NCI-H2029 (cell line): ENCODE measurements at regions not wholly inside any gene's neighbourhood (a gene's known extent, or its start where the extent isn't known, plus 50 kb on each side); places are given as distances from the start of the nearest gene placed in this dataset.
"Not testable (repeated sequence)": the region's sequence is repeated elsewhere in the genome, so short reads cannot be mapped to it uniquely, and the experiment has no call there.

Experiments used
- DNase-seq: peaks from one replicate; lab custom pipeline; 2025; lab: John Stamatoyannopoulos, UW

DNA sequence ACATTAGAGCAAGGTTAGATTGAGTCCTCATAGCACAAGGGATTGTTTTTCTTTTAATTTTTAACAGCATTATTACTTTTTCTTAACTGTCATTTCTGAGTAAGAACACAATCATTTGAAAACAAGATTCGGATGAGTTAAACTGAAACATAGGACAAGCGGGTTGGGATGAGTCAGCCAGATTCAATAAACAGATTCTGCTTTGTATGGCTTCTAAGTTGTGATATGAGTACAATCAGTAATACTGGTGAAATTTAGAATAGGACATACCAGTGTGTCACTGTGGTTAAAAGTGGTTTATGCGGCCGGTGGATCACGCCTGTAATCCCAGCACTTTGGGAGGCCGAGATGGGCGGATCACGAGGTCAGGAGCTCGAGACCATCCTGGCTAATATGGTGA is 364.3 kb upstream of the CDH10 start:
- no peak for DNase-seq

DNA sequence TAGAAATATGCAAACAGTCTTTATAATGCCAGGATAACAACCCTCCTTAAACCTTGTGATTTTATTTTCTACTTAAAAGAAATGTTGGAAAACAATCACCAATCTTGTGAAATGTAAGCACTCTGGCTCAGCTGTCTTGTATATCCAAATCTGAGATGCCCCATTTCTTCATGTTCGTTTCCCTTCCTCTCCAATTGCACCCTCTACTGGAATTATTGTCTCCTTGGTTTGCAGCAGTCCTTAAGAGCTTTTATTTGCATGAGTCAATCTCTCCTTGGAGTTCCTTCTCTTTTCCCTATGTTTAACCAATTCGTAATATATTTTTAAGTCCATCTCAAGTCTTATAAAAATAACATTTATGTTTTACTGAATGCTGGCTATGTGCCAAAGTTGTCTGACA is 362.0 kb upstream of the CDH10 start:
- DNase-seq, result no peak

DNA sequence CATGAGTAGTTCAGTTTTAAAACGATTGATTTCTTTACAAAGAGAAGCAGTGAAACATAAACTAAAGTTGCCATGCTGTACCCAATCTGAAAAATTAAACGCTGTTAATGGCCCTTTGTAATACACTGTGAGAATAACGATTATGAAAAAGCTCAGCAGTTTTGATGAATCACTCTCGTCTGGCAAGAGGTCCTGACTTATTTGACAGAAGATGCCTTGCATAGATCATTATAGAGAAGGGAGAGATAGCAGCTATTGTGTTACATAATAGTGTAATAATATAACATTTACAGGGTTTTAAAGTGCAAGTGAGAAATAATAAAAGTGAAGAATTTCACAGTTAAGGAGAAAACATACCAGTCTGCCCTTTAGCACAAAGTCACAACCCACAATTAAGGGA is 361.5 kb upstream of the CDH10 start:
- no peak for DNase-seq

DNA sequence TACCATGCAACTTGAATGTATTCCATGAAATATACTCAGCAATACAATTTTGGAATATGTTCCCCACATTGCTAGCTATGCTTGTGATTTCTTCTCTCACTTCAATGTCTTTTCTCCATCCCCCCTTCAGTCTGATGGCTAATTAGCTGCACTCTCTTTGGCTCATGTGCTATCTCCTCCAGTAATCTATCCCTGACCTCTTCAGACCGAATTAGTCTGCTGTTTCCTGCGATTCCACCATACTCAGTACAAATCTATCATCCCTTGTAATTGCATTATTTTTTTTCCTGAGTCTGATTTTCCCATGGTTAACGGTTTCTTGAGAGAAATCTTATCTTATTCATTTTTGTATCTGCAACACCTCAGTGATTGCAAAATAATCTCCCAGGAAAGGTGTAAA is 360.7 kb upstream of the CDH10 start:
- DNase-seq, result no peak

DNA sequence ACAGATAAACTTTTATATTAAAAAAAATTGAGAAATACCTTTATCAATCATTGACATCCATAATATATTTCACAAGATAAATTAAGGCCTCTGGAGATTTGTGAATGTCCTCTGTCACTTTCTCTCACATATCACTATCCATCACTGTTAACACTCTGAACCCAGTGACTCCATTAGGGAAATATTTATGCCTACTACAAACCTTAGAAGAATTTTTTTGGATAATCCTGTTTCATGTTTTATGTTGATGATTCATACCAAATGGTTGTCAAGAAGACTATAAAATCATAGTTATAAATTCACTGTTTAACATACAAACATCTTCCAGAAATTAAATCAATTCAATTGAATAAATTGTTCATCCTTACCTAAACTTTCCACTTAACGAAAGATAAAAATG is 357.6 kb upstream of the CDH10 start:
- no peak for DNase-seq

DNA sequence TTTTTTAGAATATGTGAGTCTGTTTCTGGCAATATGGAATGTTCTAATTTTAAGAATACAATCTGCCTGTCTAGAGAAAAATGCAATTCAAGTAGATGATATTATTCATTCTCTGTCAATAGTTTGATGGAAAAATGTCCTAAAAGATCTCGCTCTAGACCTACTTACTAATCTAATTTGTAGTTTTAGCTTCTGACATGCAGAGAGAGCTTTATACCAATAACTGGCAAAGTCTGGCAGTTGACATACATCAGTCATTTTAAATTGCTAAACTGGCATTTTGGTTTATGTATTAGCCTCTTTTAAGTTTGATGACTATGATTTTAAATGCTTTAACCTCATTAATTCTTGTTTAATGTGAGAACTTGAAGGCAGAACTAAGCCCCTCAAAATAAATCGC is 355.0 kb upstream of the CDH10 start:
- no peak for DNase-seq

DNA sequence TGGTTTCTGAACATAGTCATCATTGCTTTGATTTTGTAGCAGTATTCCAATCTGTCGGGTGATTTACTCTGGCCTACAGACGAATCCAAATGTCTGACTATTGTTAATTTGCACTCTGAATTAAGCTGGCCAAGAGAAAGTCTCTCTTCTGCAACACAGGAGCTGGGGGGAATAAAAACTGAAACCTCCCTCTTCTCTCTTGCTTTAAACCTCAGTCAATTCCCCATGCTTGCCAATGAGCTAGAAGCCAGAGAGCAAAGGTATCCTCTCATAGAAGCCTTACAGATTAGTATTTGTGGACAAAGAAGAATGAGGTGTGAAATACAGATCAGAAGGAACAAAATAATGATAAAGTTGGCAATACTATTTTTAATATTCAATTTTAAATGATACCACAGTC is 353.9 kb upstream of the CDH10 start:
- no peak for DNase-seq

DNA sequence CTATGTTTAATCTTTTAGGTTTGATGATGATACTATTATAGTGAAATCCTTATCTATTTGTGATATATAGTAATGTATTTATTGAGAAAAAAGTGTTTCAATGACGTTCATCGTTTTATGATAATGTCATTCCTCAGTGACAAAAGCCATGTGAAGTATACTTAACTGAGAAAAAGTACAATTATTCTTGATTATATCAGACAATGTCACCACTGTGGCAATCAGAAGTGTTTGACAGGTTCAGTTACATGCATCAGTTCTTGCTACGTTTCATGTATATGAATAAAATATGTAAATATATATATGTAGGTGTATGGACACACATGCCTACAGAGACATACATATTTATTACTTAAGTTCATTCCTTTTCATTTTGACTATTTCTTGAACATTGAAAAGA is 341.5 kb upstream of the CDH10 start:
- DNase-seq, result no peak

DNA sequence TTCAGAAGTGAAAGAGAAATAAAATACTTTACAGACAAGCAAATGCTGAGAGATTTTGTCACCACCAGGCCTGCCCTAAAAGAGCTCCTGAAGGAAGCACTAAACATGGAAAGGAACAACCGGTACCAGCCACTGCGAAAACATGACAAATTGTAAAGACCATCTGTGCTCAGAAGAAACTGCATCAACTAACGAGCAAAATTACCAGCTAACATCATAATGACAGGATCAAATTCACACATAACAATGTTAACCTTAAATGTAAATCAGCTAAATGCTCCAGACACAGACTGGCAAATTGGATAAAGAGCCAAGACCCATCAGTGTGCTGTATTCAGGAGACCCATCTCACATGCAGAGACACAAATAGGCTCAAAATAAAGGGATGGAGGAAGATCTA is 333.8 kb upstream of the CDH10 start:
- DNase-seq, result not testable (repeated sequence)

DNA sequence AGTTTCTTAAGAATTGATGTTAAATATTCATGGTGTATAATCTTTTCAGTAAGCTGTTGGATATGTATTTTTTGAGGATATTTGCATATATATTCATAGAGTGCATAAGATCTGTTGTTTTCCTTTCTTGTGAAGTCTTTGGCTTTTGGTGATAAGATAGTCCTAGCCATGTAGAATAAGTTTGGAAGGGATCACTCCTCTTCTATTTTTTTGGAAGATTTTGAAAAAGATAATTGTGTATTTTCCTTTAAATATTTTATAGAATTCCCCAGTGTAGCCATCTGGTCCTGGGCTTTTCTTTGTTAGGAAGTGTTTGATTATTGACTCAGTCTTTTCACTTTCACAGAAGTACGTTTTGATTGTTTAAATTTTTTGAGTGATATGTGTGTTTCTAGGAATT is 318.8 kb upstream of the CDH10 start:
- no peak for DNase-seq

DNA sequence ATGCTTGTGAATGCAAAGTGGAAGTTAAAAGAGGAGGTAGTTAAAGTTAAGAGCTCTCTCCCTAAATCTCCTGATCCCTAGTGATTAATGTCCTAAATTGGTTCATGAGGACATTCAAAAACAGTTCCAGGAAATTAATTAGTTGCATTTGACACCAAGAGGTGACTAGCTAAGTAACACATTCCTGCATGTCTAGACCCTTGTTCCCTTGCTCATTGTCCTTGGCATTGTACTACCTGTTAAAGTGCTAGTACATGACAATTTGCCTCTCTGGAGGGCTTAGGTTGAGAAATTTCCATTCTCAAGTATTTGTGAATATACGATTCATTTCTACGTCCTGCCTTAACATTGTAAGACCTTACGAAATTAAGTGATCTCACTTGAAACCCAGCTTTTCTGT is 278.6 kb upstream of the CDH10 start:
- no peak for DNase-seq

DNA sequence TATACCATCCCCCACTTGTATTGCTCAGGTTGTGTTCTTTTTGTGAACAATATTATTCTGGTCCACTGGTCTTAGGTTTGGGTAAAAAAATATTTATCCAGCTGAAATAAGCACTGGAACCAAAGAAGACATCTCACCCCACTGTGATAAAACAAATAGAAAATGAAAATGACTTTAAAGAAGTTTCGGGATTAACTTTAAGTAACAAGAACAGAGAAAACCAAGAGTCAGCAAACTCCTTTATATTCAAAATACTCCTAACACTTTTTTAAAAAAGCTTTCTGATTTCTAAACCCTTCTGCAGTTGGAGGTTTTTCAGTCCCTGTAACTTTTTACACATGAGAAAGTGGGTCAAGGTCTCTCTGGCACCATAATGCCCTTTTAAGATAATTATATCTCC is 273.9 kb upstream of the CDH10 start:
- no peak for DNase-seq

DNA sequence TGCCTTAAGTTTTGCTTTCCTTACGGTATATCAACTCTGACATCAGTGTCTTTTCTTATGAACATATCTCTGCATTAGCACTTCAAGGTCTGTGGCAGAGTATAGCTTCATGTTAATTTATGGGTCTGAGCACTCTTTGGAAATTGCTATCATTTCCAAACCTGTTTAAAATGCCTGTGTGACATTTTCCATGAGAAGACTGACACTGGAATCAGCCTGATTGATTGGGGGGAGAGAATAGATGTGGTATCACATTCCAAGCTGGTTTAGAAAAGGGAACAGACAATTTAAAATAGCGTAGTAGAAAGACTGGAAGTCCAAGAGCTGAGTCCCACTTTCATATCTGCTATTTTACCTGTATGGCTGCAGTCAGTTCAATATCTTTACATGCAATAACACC is 272.1 kb upstream of the CDH10 start:
- DNase-seq, result no peak

DNA sequence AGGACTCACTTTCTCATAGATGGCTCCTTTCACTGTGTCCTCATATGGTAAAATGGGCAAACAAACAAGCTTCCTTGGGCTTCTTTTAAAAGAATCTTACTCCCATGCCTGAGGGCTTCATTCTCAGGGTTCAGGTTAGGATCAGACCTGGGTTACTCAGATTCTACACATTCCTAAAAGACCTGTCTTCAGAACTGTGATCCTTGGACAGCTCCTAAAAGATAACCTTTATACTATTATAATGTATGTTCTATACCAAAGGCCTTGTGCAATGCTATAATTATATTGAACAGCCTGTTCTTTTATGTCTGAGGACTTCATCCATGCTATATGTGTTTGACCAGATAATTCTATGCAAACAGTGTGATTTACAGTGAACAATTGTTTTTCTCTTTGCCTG is 264.4 kb upstream of the CDH10 start:
- no peak for DNase-seq

DNA sequence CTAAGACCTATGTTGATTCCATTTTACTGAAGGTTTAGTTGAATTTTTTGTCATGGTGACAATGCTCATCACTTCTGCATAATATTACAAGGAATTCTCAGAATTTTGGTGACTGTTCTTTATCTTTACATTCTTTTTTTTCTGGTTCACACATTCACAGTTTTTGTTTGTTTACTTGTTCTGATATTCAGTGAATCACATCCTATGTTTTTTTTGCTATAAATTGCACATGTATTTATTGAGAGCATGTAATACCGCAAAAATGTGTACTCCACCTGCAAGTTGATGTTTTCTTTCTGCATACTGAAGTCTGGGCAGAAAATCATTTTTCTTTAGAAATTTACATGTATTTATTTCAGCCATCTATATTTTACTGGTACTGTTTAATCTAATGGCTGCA is 261.9 kb upstream of the CDH10 start:
- DNase-seq, result no peak

DNA sequence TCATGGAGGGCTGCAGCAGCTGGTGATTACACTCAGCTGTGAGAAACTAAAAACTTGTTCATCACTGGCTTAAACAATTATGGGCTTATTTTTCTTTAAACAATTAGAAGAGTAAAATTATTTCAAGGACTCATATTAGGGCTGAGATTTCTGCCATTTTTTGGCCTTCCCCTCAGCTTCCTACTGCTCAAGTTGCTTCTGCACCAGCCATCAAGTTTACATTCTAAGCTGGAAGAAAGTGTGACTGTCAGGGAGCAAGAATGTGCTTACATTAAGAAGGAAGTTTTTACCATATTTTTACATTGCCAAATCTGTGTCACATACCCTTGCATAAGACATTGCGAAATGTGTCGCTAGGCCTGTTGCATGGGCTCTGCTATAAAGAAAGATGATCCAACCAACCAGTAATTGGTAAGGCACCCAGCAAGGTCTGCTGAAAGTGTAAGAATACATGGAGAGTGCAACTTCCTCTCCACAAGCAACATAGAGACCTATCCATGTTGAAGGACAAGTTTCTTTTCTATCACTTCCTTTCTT is 260.3 kb upstream of the CDH10 start:
- no peak for DNase-seq

DNA sequence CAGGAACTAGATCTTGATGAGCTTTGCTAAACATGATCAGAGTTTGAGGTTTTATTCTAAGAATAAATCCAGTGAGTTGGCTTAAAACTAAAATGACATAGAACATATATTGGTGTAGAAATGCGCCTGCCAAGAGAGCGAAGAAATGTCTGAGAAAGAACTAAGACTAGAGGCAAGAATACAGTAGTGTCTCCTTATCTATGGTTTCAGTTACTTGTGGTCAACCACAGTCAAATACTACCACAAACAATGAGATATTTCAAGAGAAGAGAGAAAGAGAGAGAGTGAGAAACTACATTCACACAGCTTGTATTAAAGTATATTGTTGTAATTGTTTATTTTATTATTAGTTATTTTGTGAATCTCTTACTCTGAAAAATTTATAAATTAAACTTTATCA is 254.4 kb upstream of the CDH10 start:
- DNase-seq, result no peak

DNA sequence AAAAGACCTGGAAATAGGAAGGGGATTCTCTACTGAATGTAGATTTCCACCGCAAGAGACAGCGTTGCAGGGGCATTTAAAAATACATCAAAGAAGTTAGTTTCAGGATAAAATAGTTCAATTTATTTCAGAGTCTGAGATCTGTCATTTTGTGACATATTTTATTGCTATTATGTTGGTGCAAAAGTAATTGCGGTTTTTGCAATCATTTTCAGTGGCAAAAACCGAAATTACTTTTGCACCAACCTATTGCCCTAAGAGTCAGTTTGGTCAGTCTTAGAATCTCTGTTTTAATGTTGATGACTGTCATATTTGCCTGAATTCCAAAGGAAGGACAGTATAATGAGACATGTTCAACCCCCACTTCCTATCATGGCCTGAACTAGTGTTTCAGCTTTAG is 219.5 kb upstream of the CDH10 start:
- no peak for DNase-seq

DNA sequence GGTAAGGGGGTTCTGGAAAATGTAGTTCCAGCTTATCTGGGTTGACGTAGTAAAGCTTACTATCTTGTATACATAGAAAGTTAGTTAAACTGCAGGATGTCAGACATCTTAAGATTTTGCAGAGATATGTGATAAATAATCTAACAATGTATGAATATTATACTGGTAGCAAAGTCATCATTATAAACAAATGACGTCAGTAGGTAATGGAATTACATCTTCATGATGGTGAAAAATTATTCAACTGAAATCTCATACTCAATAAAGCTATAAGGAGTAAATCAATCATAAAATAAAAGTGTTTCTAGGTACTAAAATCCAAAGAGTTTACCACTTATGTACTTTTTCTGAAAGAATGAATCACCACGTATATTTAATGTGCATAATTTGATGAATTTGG is 217.3 kb upstream of the CDH10 start:
- no peak for DNase-seq

DNA sequence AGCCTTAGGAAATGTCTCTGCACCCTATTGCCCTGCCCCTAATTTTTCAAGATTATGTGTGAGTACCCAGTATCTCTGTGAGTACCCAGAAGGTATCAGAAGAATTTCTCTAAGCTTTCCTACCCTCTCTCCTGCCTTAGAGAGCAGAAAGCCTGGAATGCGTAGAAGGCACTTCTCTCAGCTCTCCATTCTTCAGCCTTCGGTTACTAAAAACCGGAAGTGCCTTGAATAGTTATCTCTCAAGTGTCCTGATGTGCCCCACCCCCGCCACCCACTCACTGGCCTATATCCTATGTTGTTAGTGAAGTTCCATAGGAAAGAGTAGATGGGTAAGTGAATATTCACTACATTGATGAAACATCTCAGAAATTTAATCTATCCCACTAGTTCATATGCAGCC is 210.7 kb upstream of the CDH10 start:
- DNase-seq, result no peak

DNA sequence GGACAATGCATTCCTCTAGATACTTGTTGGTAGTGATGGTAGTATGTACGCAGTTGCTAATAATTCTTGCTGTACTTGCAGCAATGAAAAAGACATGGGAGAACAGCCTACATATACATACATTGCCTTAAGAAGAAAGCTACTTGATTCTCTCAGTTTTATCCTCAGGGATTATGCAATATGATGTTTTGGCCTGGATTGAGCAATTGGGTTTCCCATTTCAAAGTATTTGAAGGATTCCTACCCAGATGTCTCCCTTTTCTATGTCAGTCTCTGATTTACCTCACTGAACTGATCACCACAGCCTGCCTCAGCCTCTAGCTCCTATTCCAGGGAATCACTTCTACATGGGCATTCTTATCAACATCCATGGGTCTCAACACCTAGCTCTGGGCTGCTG is 210.1 kb upstream of the CDH10 start:
- DNase-seq, result no peak

DNA sequence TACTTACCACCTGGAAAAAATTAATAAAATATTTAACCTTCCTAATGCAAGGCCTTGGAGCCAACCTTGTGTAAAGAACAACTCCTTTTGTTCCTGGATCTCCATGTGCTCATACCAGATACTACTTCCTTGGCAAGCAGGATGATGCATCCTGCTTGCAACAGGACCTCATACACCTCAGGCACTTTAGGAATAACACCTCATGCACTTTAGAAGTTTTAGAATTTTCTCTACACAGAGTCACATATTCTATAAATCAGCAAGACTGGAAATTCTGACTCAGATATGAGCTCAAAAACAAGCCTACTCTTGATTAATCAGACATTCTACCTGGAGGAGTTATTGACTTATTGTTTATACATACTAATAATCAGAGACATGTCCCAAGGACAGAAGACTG is 209.6 kb upstream of the CDH10 start:
- DNase-seq, result no peak

DNA sequence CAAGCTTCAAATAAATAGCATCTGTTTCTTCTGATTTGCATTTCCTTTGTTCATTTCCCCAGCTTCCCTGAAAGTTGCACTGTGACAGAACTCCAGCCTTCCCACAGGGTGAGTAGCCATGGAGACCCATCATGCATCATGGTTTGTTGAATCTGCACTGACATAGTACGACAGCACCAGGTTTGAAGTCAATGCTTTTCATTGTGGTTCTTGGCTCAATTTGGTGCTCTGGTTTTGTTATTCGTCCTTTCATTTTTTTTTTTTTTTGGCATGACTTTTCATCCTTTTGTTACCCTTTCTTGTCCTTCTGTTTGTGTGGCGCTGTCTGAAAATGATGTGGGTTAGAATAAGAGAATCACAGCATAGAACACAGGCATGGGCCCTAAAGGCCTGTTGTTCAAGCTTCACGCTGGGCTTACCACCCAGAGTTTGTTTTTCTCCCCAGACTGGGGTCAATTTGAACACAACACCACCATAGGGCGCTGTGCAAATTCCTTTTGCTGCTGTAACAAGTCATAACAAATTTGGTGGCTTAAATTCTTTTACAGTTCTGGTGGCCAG is 206.2 kb upstream of the CDH10 start:
- DNase-seq, result no peak

DNA sequence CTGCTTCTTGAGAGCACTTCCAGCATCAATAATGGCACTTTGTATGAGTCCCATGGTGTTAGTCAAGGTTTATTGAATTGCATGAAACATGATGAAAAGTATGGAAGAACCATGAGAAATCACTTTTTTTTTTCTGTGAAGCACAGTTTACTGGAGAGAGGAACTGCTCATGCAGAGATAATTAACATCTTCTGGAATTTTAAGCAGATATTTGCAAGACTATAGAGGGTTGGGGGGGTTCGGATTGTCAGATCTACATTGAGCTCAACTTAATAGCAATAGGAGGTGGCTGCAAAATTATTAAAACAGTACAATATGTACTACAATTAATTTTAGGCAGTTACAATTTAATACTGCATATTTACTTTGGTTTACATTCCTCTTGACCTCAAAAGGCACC is 204.4 kb upstream of the CDH10 start:
- no peak for DNase-seq

DNA sequence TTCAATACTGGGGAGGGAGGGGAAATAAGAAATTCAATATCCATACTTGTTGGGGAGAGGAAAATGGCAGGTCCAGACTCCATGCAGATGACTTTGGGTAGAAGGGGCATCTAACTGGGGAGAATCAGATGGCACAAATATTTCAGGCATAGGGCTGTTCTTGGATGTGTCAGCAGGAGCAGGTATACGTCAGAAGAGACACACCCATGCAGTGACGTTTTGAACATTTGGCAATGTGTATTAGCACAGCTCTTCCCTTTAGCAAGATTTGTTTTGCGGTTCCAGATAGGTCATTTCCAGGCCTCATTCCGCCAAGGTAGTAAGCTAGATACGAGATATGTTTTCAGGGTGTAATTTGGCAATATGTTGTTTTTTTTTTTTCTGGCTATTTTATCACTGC is 187.2 kb upstream of the CDH10 start:
- no peak for DNase-seq
